Smooth muscle cell (in vitro differentiated cells): ENCODE measurements at regions not wholly inside any gene's neighbourhood (a gene's known extent, or its start where the extent isn't known, plus 50 kb on each side); places are given as distances from the start of the nearest gene placed in this dataset.

Source experiments
- DNase-seq: peaks from one replicate; lab custom pipeline; 2025; ENCODE audit not compliant: unreplicated experiment; lab: John Stamatoyannopoulos, UW
- H2AFZ ChIP-seq: fragments of 200-600 bp; sonication (generic); 2 replicates; pipeline ENCODE4 v1.6.0; 2016; ENCODE audit warnings: antibody characterized with exemption, low read depth, mild to moderate bottlenecking
- H3F3A ChIP-seq: fragments of 200-600 bp; sonication (generic); 2 replicates; pipeline ENCODE4 v1.6.0; 2017; ENCODE audit warnings: antibody characterized with exemption, low read depth
- H3K27ac ChIP-seq: fragments of 200-600 bp; sonication (generic); 2 replicates; pipeline ENCODE4 v1.5.1; 2016; ENCODE audit warnings: low read depth, mild to moderate bottlenecking
- H3K27me3 ChIP-seq: fragments of 200-600 bp; sonication (generic); 2 replicates; pipeline ENCODE4 v1.6.1; 2016; ENCODE audit warnings: low read depth, mild to moderate bottlenecking
- H3K36me3 ChIP-seq: fragments of 200-600 bp; sonication (generic); 2 replicates; pipeline ENCODE4 v1.5.1; 2016; ENCODE audit warnings: low read depth
- H3K4me1 ChIP-seq: fragments of 200-600 bp; sonication (generic); 2 replicates; pipeline ENCODE4 v1.5.1; 2016; ENCODE audit warnings: low read depth
- H3K4me2 ChIP-seq: fragments of 200-600 bp; sonication (generic); 2 replicates; pipeline ENCODE4 v1.6.0; 2016; ENCODE audit warnings: mild to moderate bottlenecking
- H3K4me3 ChIP-seq: fragments of 200-600 bp; sonication (generic); 2 replicates; pipeline ENCODE4 v1.5.1; 2016; ENCODE audit warnings: mild to moderate bottlenecking
- H3K79me2 ChIP-seq: fragments of 200-600 bp; sonication (generic); 2 replicates; pipeline ENCODE4 v1.6.0; 2016; ENCODE audit warnings: low read depth, mild to moderate bottlenecking
- H3K9ac ChIP-seq: fragments of 200-600 bp; sonication (generic); 2 replicates; pipeline ENCODE4 v1.6.0; 2016; ENCODE audit warnings: low read depth
- H3K9me3 ChIP-seq: fragments of 200-600 bp; sonication (generic); replicated peaks from 2 replicates; pipeline ENCODE4 v1.5.1; 2016; ENCODE audit warnings: low read depth
- H4K20me1 ChIP-seq: fragments of 200-600 bp; sonication (generic); 2 replicates; pipeline ENCODE4 v1.6.0; 2016; ENCODE audit warnings: low read depth
- CTCF ChIP-seq: fragments of 200-600 bp; sonication (generic); IDR thresholded peaks from 2 replicates; pipeline ENCODE4 v1.5.1; 2017; ENCODE audit warnings: borderline replicate concordance, mild to moderate bottlenecking, antibody characterized with exemption; ENCODE audit not compliant: insufficient read depth, poor library complexity, severe bottlenecking
- WGBS: methylation state at CpG from one replicate; pipeline ENCODE4 v1.1.7; 2016; ENCODE audit warnings: low lambda C conversion rate; 5-methylcytosine and 5-hydroxymethylcytosine counted together

- TF ChIP-seq CTCF, result no peak
- Histone ChIP-seq H2AFZ (no peak overlapping the region), H3K36me3 (no peaks in the 10 kb centered on the region)
Measured at GRCh38 chr19:28864024-28864503, 348.9 kb downstream of the UQCRFS1 start.

GRCh38 chr19:28862238-28862637 lies 350.7 kb downstream of the UQCRFS1 start:
- Histone ChIP-seq H3F3A (no peaks in the 10 kb centered on the region), H3K4me3 (no peak overlapping the region), H4K20me1 (no peaks in the 10 kb centered on the region), H3K27me3 (no peaks in the 10 kb centered on the region), H3K4me2 (no peak overlapping the region), H3K79me2 (no peaks in the 10 kb centered on the region), H3K27ac (no peak overlapping the region), H3K4me1 (no peaks in the 10 kb centered on the region), H3K9ac (no peak overlapping the region), H3K36me3 (no peaks in the 10 kb centered on the region), H3K9me3 (no peaks in the 10 kb centered on the region), H2AFZ (no peak overlapping the region)
- no peak for TF ChIP-seq CTCF
- WGBS, result 55% methylated on average over 3 of the region's 3 CpGs
- no peak for DNase-seq

More at GRCh38 chr19:28864024-28864503, 348.9 kb downstream of the UQCRFS1 start:
- no peaks in the 10 kb centered on the region for H3K79me2 ChIP-seq
- no peaks in the 10 kb centered on the region for H4K20me1 ChIP-seq
- no peaks in the 10 kb centered on the region for H3K9me3 ChIP-seq
- H3K9ac ChIP-seq, result no peak overlapping the region
- H3K4me1 ChIP-seq, result no peaks in the 10 kb centered on the region
- WGBS, result 75% methylated on average over 8 of the region's 8 CpGs
- DNase-seq, result no peak
- no peak overlapping the region for H3K4me3 ChIP-seq
- no peaks in the 10 kb centered on the region for H3F3A ChIP-seq
- no peak overlapping the region for H3K4me2 ChIP-seq
- H3K27me3 ChIP-seq, result no peaks in the 10 kb centered on the region
- no peak overlapping the region for H3K27ac ChIP-seq

- H3K9ac ChIP-seq, result no peak overlapping the region
- H3K36me3 ChIP-seq, result no peaks in the 10 kb centered on the region
- H3K4me3 ChIP-seq, result no peak overlapping the region
- no peak for DNase-seq
- H3K9me3 ChIP-seq, result no peaks in the 10 kb centered on the region
- no peak overlapping the region for H2AFZ ChIP-seq
- no peaks in the 10 kb centered on the region for H3F3A ChIP-seq
- no peak overlapping the region for H3K4me2 ChIP-seq
- 75% methylated on average over 6 of the region's 6 CpGs for WGBS
- no peaks in the 10 kb centered on the region for H3K79me2 ChIP-seq
- TF ChIP-seq CTCF, result no peak
- H3K4me1 ChIP-seq, result no peaks in the 10 kb centered on the region
- H3K27ac ChIP-seq, result no peak overlapping the region
- H4K20me1 ChIP-seq, result no peaks in the 10 kb centered on the region
- no peaks in the 10 kb centered on the region for H3K27me3 ChIP-seq
Measured at GRCh38 chr19:28859811-28860210, 353.1 kb downstream of the UQCRFS1 start.

- H3K4me3 ChIP-seq, result no peak overlapping the region
- H3F3A ChIP-seq, result no peaks in the 10 kb centered on the region
- no peak overlapping the region for H3K27ac ChIP-seq
- 64% methylated on average over 1 of the region's 1 CpG for WGBS
- H4K20me1 ChIP-seq, result no peaks in the 10 kb centered on the region
- H3K36me3 ChIP-seq, result no peaks in the 10 kb centered on the region
- no peaks in the 10 kb centered on the region for H3K27me3 ChIP-seq
- no peaks in the 10 kb centered on the region for H3K79me2 ChIP-seq
- H3K9ac ChIP-seq, result no peak overlapping the region
- no peak overlapping the region for H2AFZ ChIP-seq
- TF ChIP-seq CTCF, result no peak
- H3K9me3 ChIP-seq, result no peaks in the 10 kb centered on the region
- H3K4me2 ChIP-seq, result no peak overlapping the region
- no peaks in the 10 kb centered on the region for H3K4me1 ChIP-seq
- DNase-seq, result no peak
Measured at GRCh38 chr19:28858933-28859332, 354.0 kb downstream of the UQCRFS1 start.
